ENCODE measurements at regions not wholly inside any gene's neighbourhood (a gene's known extent, or its start where the extent isn't known, plus 50 kb on each side); places are given as distances from the start of the nearest gene placed in this dataset.
A peak's percentile ranks its signal among the peaks of the same experiment; 100 is the strongest.

- H3K36me3 ChIP-seq (ENCODE audit: control insufficient read depth, insufficient read depth, low read length), result no peaks in the 10 kb centered on the region
- H3K27me3 ChIP-seq (ENCODE audit: control insufficient read depth, insufficient read depth, low read length), result no peaks in the 10 kb centered on the region
- H3K9me3 ChIP-seq (ENCODE audit: control insufficient read depth, insufficient read depth, low read depth, low read length), result no peaks in the 10 kb centered on the region
- H3K79me2 ChIP-seq (ENCODE audit: control insufficient read depth, insufficient read depth, low read length), result no peaks in the 10 kb centered on the region
- no peaks in the 10 kb centered on the region for H4K20me1 ChIP-seq (ENCODE audit: control insufficient read depth, extremely low read depth, insufficient read depth, low read length)
- no peak overlapping the region for H2AFZ ChIP-seq (ENCODE audit: low read length)
- DNase-seq (ENCODE audit: low read depth in 2 of 2), result no peak
- no peak overlapping the region for H3K9ac ChIP-seq (ENCODE audit: insufficient read depth, low read length)
- TF ChIP-seq EZH2 (IDR thresholded peaks at IDR 0.05; ENCODE audit: low read length, missing control alignments), result no peak
- no peak for TF ChIP-seq CTCF (conservative IDR thresholded peaks at IDR 0.05 in 1 of 2, IDR thresholded peaks at IDR 0.05 in 1 of 2; ENCODE audit: low read depth in 1 of 2, low read length in 2 of 2)
- H3K4me3 ChIP-seq (replicated peaks in 1 of 4; ENCODE audit: control extremely low read depth in 1 of 4, insufficient read depth in 1 of 4, low read depth in 3 of 4, low read length in 4 of 4), result no peak overlapping the region
- no peak overlapping the region for H3K4me2 ChIP-seq (ENCODE audit: extremely low read depth, insufficient read depth, low read length)
- H3K27ac ChIP-seq (ENCODE audit: insufficient read depth, low read length), result no peak overlapping the region
- peaks cover 12% of the 10 kb centered on the region for H3K4me1 ChIP-seq (ENCODE audit: control insufficient read depth, extremely low read depth, insufficient read depth, low read length)
Measured at GRCh38 chr15:62568702-62569101, 403.6 kb upstream of the C2CD4B start.

GRCh38 chr15:62569460-62570404, 404.6 kb upstream of the C2CD4B start:
- peak overlapping the region in 1 of 4 experiments; percentile 10 for H3K4me3 ChIP-seq (replicated peaks in 1 of 4; ENCODE audit: control extremely low read depth in 1 of 4, insufficient read depth in 1 of 4, low read depth in 3 of 4, low read length in 4 of 4)
- no peaks in the 10 kb centered on the region for H4K20me1 ChIP-seq (ENCODE audit: control insufficient read depth, extremely low read depth, insufficient read depth, low read length)
- no peak overlapping the region for H2AFZ ChIP-seq (ENCODE audit: low read length)
- H3K27me3 ChIP-seq (ENCODE audit: control insufficient read depth, insufficient read depth, low read length), result no peaks in the 10 kb centered on the region
- H3K4me2 ChIP-seq (ENCODE audit: extremely low read depth, insufficient read depth, low read length), result peak overlapping the region; percentile 46
- peak; percentile 87 to 94 for DNase-seq (ENCODE audit: low read depth in 2 of 2)
- H3K4me1 ChIP-seq (ENCODE audit: control insufficient read depth, extremely low read depth, insufficient read depth, low read length), result peaks cover 12% of the 10 kb centered on the region
- H3K79me2 ChIP-seq (ENCODE audit: control insufficient read depth, insufficient read depth, low read length), result no peaks in the 10 kb centered on the region
- no peak overlapping the region for H3K9ac ChIP-seq (ENCODE audit: insufficient read depth, low read length)
- H3K27ac ChIP-seq (ENCODE audit: insufficient read depth, low read length), result peak overlapping the region; percentile 26
- H3K36me3 ChIP-seq (ENCODE audit: control insufficient read depth, insufficient read depth, low read length), result no peaks in the 10 kb centered on the region
- H3K9me3 ChIP-seq (ENCODE audit: control insufficient read depth, insufficient read depth, low read depth, low read length), result no peaks in the 10 kb centered on the region
- TF ChIP-seq EZH2 (IDR thresholded peaks at IDR 0.05; ENCODE audit: low read length, missing control alignments) (no peak), CTCF (conservative IDR thresholded peaks at IDR 0.05 in 1 of 2, IDR thresholded peaks at IDR 0.05 in 1 of 2; ENCODE audit: low read depth in 1 of 2, low read length in 2 of 2) (no peak)

- H3K4me2 ChIP-seq (ENCODE audit: extremely low read depth, insufficient read depth, low read length), result peak overlapping the region; percentile 34
- H3K36me3 ChIP-seq (ENCODE audit: control insufficient read depth, insufficient read depth, low read length), result no peaks in the 10 kb centered on the region
- no peaks in the 10 kb centered on the region for H3K79me2 ChIP-seq (ENCODE audit: control insufficient read depth, insufficient read depth, low read length)
- no peak overlapping the region for H3K4me3 ChIP-seq (replicated peaks in 1 of 4; ENCODE audit: control extremely low read depth in 1 of 4, insufficient read depth in 1 of 4, low read depth in 3 of 4, low read length in 4 of 4)
- H3K9ac ChIP-seq (ENCODE audit: insufficient read depth, low read length), result no peak overlapping the region
- no peaks in the 10 kb centered on the region for H4K20me1 ChIP-seq (ENCODE audit: control insufficient read depth, extremely low read depth, insufficient read depth, low read length)
- H2AFZ ChIP-seq (ENCODE audit: low read length), result no peak overlapping the region
- peaks cover 12% of the 10 kb centered on the region for H3K4me1 ChIP-seq (ENCODE audit: control insufficient read depth, extremely low read depth, insufficient read depth, low read length)
- DNase-seq (ENCODE audit: low read depth in 2 of 2), result no peak
- TF ChIP-seq CTCF (conservative IDR thresholded peaks at IDR 0.05 in 1 of 2, IDR thresholded peaks at IDR 0.05 in 1 of 2; ENCODE audit: low read depth in 1 of 2, low read length in 2 of 2), result no peak
- no peak for TF ChIP-seq EZH2 (IDR thresholded peaks at IDR 0.05; ENCODE audit: low read length, missing control alignments)
- H3K9me3 ChIP-seq (ENCODE audit: control insufficient read depth, insufficient read depth, low read depth, low read length), result no peaks in the 10 kb centered on the region
- H3K27me3 ChIP-seq (ENCODE audit: control insufficient read depth, insufficient read depth, low read length), result no peaks in the 10 kb centered on the region
- H3K27ac ChIP-seq (ENCODE audit: insufficient read depth, low read length), result no peak overlapping the region
Measured at GRCh38 chr15:62570405-62570783, 405.3 kb upstream of the C2CD4B start.

Data from fibroblast of lung (primary cell).